H1 (cell line): ENCODE measurements at regions not wholly inside any gene's neighbourhood (a gene's known extent, or its start where the extent isn't known, plus 50 kb on each side); places are given as distances from the start of the nearest gene placed in this dataset.

ENCODE experiments used
- CTCF ChIA-PET: fragments of 300-600 bp; sonication (Branson Sonifier 250); formaldehyde crosslinking; loops from one replicate; lab custom pipeline; 2021; ENCODE audit not compliant: partially characterized antibody; lab: Charles Lee
- POLR2A ChIA-PET: fragments of 300-600 bp; sonication (Branson Sonifier 250); formaldehyde crosslinking; loops from one replicate; lab custom pipeline; 2021; ENCODE audit warnings: inconsistent platforms; ENCODE audit not compliant: partially characterized antibody; lab: Charles Lee
- DNase-seq, 2 experiments: peaks; one replicate each; pipeline versions ENCODE4 v3.0.0 to v3.0.0-alpha.2; 2010 to 2022; ENCODE audit warnings: low spot score in 2 of 2, low read depth in 1 of 2, mixed read lengths in 1 of 2
- FAIRE-seq: peaks from 2 replicates; lab custom pipeline; 2011; peaks lifted over from hg19 to GRCh38; lab: Jason Lieb, UNC
- H2AFZ ChIP-seq: 2 replicates; pipeline ENCODE4 v1.8.1; 2012; ENCODE audit warnings: low read length, inconsistent platforms
- H2AK5ac ChIP-seq: 2 replicates; pipeline ENCODE4 v1.6.1; 2013; ENCODE audit warnings: low read depth, low read length
- H2BK120ac ChIP-seq: replicated peaks from 2 replicates; pipeline ENCODE3; 2013; ENCODE audit warnings: low read depth, low read length, inconsistent platforms
- H2BK12ac ChIP-seq: 2 replicates; pipeline ENCODE4 v1.6.1; 2013; ENCODE audit warnings: low read depth, low read length
- H2BK15ac ChIP-seq: 2 replicates; pipeline ENCODE4 v1.6.1; 2013; ENCODE audit warnings: low read length
- H2BK20ac ChIP-seq: 2 replicates; pipeline ENCODE4 v1.6.1; 2013; ENCODE audit warnings: low read length
- H2BK5ac ChIP-seq: 2 replicates; pipeline ENCODE4 v1.6.1; 2013; ENCODE audit warnings: low read depth, low read length
- H3K14ac ChIP-seq: 2 replicates; pipeline ENCODE4 v1.6.1; 2013; ENCODE audit warnings: inconsistent platforms; ENCODE audit not compliant: insufficient read length
- H3K18ac ChIP-seq: 2 replicates; pipeline ENCODE4 v1.6.1; 2013; ENCODE audit warnings: low read length; ENCODE audit errors: extremely low read depth
- H3K23ac ChIP-seq: 2 replicates; pipeline ENCODE4 v1.6.1; 2013; ENCODE audit warnings: inconsistent platforms; ENCODE audit not compliant: insufficient read length
- H3K23me2 ChIP-seq: 2 replicates; pipeline ENCODE4 v1.6.1; 2013; ENCODE audit warnings: low read depth, low read length
- H3K27ac ChIP-seq: 2 replicates; pipeline ENCODE4 v1.6.1; 2011; ENCODE audit warnings: low read depth, low read length, inconsistent platforms
- H3K27me3 ChIP-seq, 4 experiments: replicated peaks in 1 of 4; 1 replicate in 1 of 4; 2 replicates in 3 of 4; pipeline versions ENCODE4 v1.6.1 to v1.8.1; 2011 to 2013; ENCODE audit warnings: low read length in 3 of 4, mild to moderate bottlenecking in 3 of 4, inconsistent platforms in 2 of 4, mixed read lengths in 2 of 4, moderate library complexity in 1 of 4; ENCODE audit not compliant: control insufficient read depth in 3 of 4, insufficient read depth in 3 of 4; ENCODE audit errors: extremely low read depth in 1 of 4
- H3K36me3 ChIP-seq, 4 experiments: 2 replicates each; pipeline versions ENCODE4 v1.6.1 to v1.8.1; 2011 to 2013; ENCODE audit warnings: mild to moderate bottlenecking in 4 of 4, low read length in 3 of 4, moderate library complexity in 2 of 4, control low read depth in 1 of 4, inconsistent platforms in 1 of 4; ENCODE audit not compliant: insufficient read depth in 4 of 4, control insufficient read depth in 2 of 4
- H3K4ac ChIP-seq: replicated peaks from 2 replicates; pipeline ENCODE3; 2013; ENCODE audit warnings: low read length, low read depth, mixed read lengths, inconsistent platforms; ENCODE audit not compliant: insufficient read length
- H3K4me1 ChIP-seq, 4 experiments: replicated peaks in 1 of 4; 1 replicate in 1 of 4; 2 replicates in 3 of 4; pipeline versions ENCODE4 v1.6.1 to v1.8.1; 2011 to 2013; ENCODE audit warnings: low read length in 3 of 4, inconsistent platforms in 2 of 4, mixed read lengths in 1 of 4; ENCODE audit not compliant: insufficient read depth in 4 of 4, control insufficient read depth in 3 of 4
- H3K4me2 ChIP-seq, 2 experiments: 2 replicates each; pipeline versions ENCODE4 v1.6.1 to v1.8.1; 2011 to 2013; ENCODE audit warnings: low read depth in 2 of 2, low read length in 2 of 2, control low read depth in 1 of 2, inconsistent platforms in 1 of 2, mild to moderate bottlenecking in 1 of 2; ENCODE audit not compliant: insufficient read depth in 1 of 2
- H3K4me3 ChIP-seq, 4 experiments: fragments of 200-600, 300-600 bp in 1 of 4; sonication (generic), shearing (Covaris generic), sonication (Bioruptor Twin) in 1 of 4; 2 replicates each; pipeline versions ENCODE4 v1.5.1 to v1.8.1; 2011 to 2016; ENCODE audit warnings: low read length in 4 of 4, low read depth in 3 of 4, control low read depth in 2 of 4, inconsistent platforms in 2 of 4, mild to moderate bottlenecking in 2 of 4, mixed read lengths in 1 of 4, moderate library complexity in 1 of 4; ENCODE audit not compliant: insufficient read depth in 2 of 4; ENCODE audit errors: extremely low read depth in 1 of 4
- H3K56ac ChIP-seq: replicated peaks from 2 replicates; pipeline ENCODE3; 2013; ENCODE audit warnings: low read depth, mild to moderate bottlenecking, mixed read lengths, low read length, inconsistent platforms; ENCODE audit not compliant: insufficient read length
- H3K79me1 ChIP-seq: 2 replicates; pipeline ENCODE4 v1.6.1; 2013; ENCODE audit warnings: low read depth, low read length, control low read depth
- H3K79me2 ChIP-seq, 2 experiments: 2 replicates each; pipeline versions ENCODE4 v1.6.1 to v1.8.1; 2012 to 2013; ENCODE audit warnings: low read length in 2 of 2, mild to moderate bottlenecking in 2 of 2, inconsistent platforms in 1 of 2; ENCODE audit not compliant: insufficient read depth in 2 of 2, control insufficient read depth in 1 of 2
- H3K9ac ChIP-seq, 4 experiments: replicated peaks in 1 of 4; 1 replicate in 1 of 4; 2 replicates in 3 of 4; pipeline versions ENCODE4 v1.6.1 to v1.8.1; 2011 to 2013; ENCODE audit warnings: low read depth in 3 of 4, low read length in 3 of 4, control low read depth in 2 of 4, mild to moderate bottlenecking in 2 of 4, moderate library complexity in 2 of 4, inconsistent platforms in 1 of 4; ENCODE audit errors: extremely low read depth in 1 of 4
- H3K9me3 ChIP-seq, 2 experiments: 2 replicates each; pipeline versions ENCODE4 v1.6.1 to v1.8.1; 2012 to 2013; ENCODE audit warnings: mild to moderate bottlenecking in 2 of 2, moderate library complexity in 2 of 2, control low read depth in 1 of 2, inconsistent platforms in 1 of 2, low read depth in 1 of 2, low read length in 1 of 2, mixed read lengths in 1 of 2; ENCODE audit not compliant: insufficient read depth in 2 of 2
- H4K20me1 ChIP-seq, 2 experiments: replicated peaks in 1 of 2; 2 replicates each; pipeline versions ENCODE3 to v1.8.1; 2011 to 2013; ENCODE audit warnings: inconsistent platforms in 2 of 2, low read length in 2 of 2, mild to moderate bottlenecking in 1 of 2; ENCODE audit not compliant: insufficient read depth in 2 of 2, control insufficient read depth in 1 of 2
- H4K5ac ChIP-seq: 2 replicates; pipeline ENCODE4 v1.6.1; 2013; ENCODE audit warnings: low read length, low read depth, mixed read lengths, inconsistent platforms; ENCODE audit not compliant: insufficient read length
- H4K8ac ChIP-seq: 2 replicates; pipeline ENCODE4 v1.8.0; 2013; ENCODE audit warnings: mild to moderate bottlenecking, moderate library complexity, low read length, inconsistent platforms; ENCODE audit not compliant: insufficient read depth; ENCODE audit errors: extremely low read depth
- H4K91ac ChIP-seq: replicated peaks from 2 replicates; pipeline ENCODE3; 2013; ENCODE audit warnings: low read length, mixed read lengths, inconsistent platforms; ENCODE audit not compliant: insufficient read length
- POLR2A ChIP-seq, 2 experiments: IDR thresholded peaks; 1 replicate in 1 of 2; 2 replicates in 1 of 2; pipeline ENCODE4 v1.6.1; 2011; ENCODE audit warnings: low read depth in 2 of 2, low read length in 2 of 2, mild to moderate bottlenecking in 2 of 2; ENCODE audit errors: control extremely low read depth in 1 of 2
- RFX5 ChIP-seq: IDR thresholded peaks from 2 replicates; pipeline ENCODE4 v1.6.1; 2011; ENCODE audit warnings: low read depth, low read length, improper control_type of control experiment, borderline replicate concordance
- TBP ChIP-seq: IDR thresholded peaks from 2 replicates; pipeline ENCODE4 v1.6.1; 2011; ENCODE audit warnings: low read depth, low read length, improper control_type of control experiment
- TEAD4 ChIP-seq: IDR thresholded peaks from 2 replicates; pipeline ENCODE4 v1.6.1; 2012; ENCODE audit warnings: low read depth, low read length, inconsistent platforms, mixed read lengths

DNA sequence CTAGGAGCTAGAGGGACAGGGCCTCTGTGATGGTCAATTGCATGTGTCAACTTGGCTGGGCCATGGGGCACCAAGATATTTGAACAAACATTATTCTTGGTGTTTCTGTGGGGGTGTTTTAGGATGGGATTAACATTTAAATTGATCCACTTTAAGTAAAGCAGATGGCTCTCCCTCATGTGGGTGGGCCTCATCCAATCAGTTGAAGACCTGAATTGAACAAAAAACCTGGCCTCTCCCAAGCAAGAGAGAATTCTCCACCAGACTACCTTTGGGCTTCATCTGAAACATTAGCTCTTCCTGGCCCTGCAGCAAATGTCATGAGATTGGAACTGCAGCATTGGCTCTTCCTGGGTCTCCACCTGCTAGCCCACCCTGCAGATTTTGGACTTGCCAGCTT lies 207.1 kb upstream of the ATP6AP2 start:
- Histone ChIP-seq H3K9ac (no peak overlapping the region), H3K27me3 (no peaks in the 10 kb centered on the region), H3K23me2 (no peaks in the 10 kb centered on the region), H2BK12ac (no peak overlapping the region), H2BK5ac (no peak overlapping the region), H3K23ac (no peak overlapping the region), H2BK15ac (no peak overlapping the region), H3K4ac (no peak overlapping the region), H4K20me1 (no peaks in the 10 kb centered on the region), H3K18ac (no peak overlapping the region), H3K4me2 (no peak overlapping the region), H2AK5ac (no peak overlapping the region), H3K36me3 (no peaks in the 10 kb centered on the region), H3K27ac (no peak overlapping the region), H2BK20ac (no peak overlapping the region), H3K56ac (no peak overlapping the region), H3K79me2 (no peaks in the 10 kb centered on the region), H3K4me3 (no peak overlapping the region), H2BK120ac (no peak overlapping the region), H3K4me1 (no peaks in the 10 kb centered on the region), H3K79me1 (no peaks in the 10 kb centered on the region), H2AFZ (no peak overlapping the region), H4K91ac (no peak overlapping the region), H3K14ac (no peak overlapping the region), H4K5ac (no peak overlapping the region), H3K9me3 (no peaks in the 10 kb centered on the region), H4K8ac (no peak overlapping the region)
- FAIRE-seq (no peak), DNase-seq (no peak)
- CTCF ChIA-PET: interaction anchor here (1.5 kb wide), 1 partner anchor 37 kb away, joined by 5 read pairs; no protein-coding TSS in a partner anchor
- POLR2A ChIA-PET: no interaction called here
- TF ChIP-seq POLR2A (IDR thresholded peaks at IDR 0.05; ENCODE audit: control extremely low read depth in 1 of 2, low read depth in 2 of 2, low read length in 2 of 2): no peak
- TF ChIP-seq TBP: no peak
- no peak for TF ChIP-seq RFX5
- TF ChIP-seq TEAD4: no peak
- TF ChIP-seq, all 59 proteins: peak for 0
